Activated CD8-positive, alpha-beta memory T cell treated with anti-CD3 and anti-CD28 coated beads for 36 hours (primary cell): ENCODE measurements at regions not wholly inside any gene's neighbourhood (a gene's known extent, or its start where the extent isn't known, plus 50 kb on each side); places are given as distances from the start of the nearest gene placed in this dataset.
"Not testable (repeated sequence)": the region's sequence is repeated elsewhere in the genome, so short reads cannot be mapped to it uniquely, and the experiment has no call there.

Experiments
- CTCF ChIA-PET: fragments of 350-600 bp; sonication (Branson Sonifier 250); formaldehyde crosslinking; loops from one replicate; lab custom pipeline; 2021; ENCODE audit warnings: antibody characterized with exemption; lab: Charles Lee
- POLR2A ChIA-PET: fragments of 350-600 bp; sonication (Branson Sonifier 250); formaldehyde crosslinking; loops from one replicate; lab custom pipeline; 2021; ENCODE audit warnings: antibody characterized with exemption; lab: Charles Lee

- ChIA-PET CTCF (no interaction called here), POLR2A (no interaction called here)
Measured at GRCh38 chr6:16884526-16884925, 123.3 kb upstream of the ATXN1 start.

- CTCF ChIA-PET: no interaction called here
- POLR2A ChIA-PET: no interaction called here
Measured at GRCh38 chr6:16883414-16883813, 122.2 kb upstream of the ATXN1 start.

- CTCF ChIA-PET: no interaction called here
- POLR2A ChIA-PET: no interaction called here
Measured at GRCh38 chr6:16882230-16882629, 121.0 kb upstream of the ATXN1 start.

- CTCF ChIA-PET, POLR2A ChIA-PET: not testable (repeated sequence)
Measured at GRCh38 chr6:16876852-16877251, 115.6 kb upstream of the ATXN1 start.

- CTCF ChIA-PET: no interaction called here
- POLR2A ChIA-PET: interaction anchor here (0.6 kb wide), 1 partner anchor 210 kb away, joined by 4 read pairs; no protein-coding TSS in a partner anchor
Measured at GRCh38 chr6:16876201-16876600, 114.9 kb upstream of the ATXN1 start.

GRCh38 chr6:16873698-16874097 is 112.4 kb upstream of the ATXN1 start:
- POLR2A ChIA-PET: no interaction called here
- CTCF ChIA-PET: no interaction called here

- CTCF ChIA-PET: no interaction called here
- POLR2A ChIA-PET: no interaction called here
Measured at GRCh38 chr6:16872543-16873235, 111.4 kb upstream of the ATXN1 start.

GRCh38 chr6:16871047-16871446 is 109.8 kb upstream of the ATXN1 start:
- ChIA-PET CTCF (no interaction called here), POLR2A (no interaction called here)

GRCh38 chr6:16868968-16869367 is 107.7 kb upstream of the ATXN1 start:
- ChIA-PET CTCF (interaction anchor here (0.7 kb wide), 1 partner anchor 184 kb away, joined by 3 read pairs; no protein-coding TSS in a partner anchor), POLR2A (no interaction called here)

- POLR2A ChIA-PET: no interaction called here
- CTCF ChIA-PET: no interaction called here
Measured at GRCh38 chr6:16857969-16858592, 96.8 kb upstream of the ATXN1 start.

- ChIA-PET CTCF (no interaction called here), POLR2A (no interaction called here)
Measured at GRCh38 chr6:16855460-16855859, 94.2 kb upstream of the ATXN1 start.

- CTCF ChIA-PET: no interaction called here
- POLR2A ChIA-PET: no interaction called here
Measured at GRCh38 chr6:16854986-16855385, 93.7 kb upstream of the ATXN1 start.

GRCh38 chr6:16852671-16853070 is 91.4 kb upstream of the ATXN1 start:
- CTCF ChIA-PET: no interaction called here
- POLR2A ChIA-PET: no interaction called here

- POLR2A ChIA-PET: no interaction called here
- CTCF ChIA-PET: no interaction called here
Measured at GRCh38 chr6:16851758-16852157, 90.5 kb upstream of the ATXN1 start.

- POLR2A ChIA-PET: no interaction called here
- CTCF ChIA-PET: interaction anchor here (0.9 kb wide), 1 partner anchor 71 kb away, joined by 3 read pairs; no protein-coding TSS in a partner anchor
Measured at GRCh38 chr6:16851044-16851540, 89.8 kb upstream of the ATXN1 start.

GRCh38 chr6:16850681-16851026 is 89.4 kb upstream of the ATXN1 start:
- ChIA-PET POLR2A (no interaction called here), CTCF (interaction anchor here (0.9 kb wide), 1 partner anchor 71 kb away, joined by 3 read pairs; no protein-coding TSS in a partner anchor)

GRCh38 chr6:16849988-16850680 is 88.9 kb upstream of the ATXN1 start:
- CTCF ChIA-PET: interaction anchor here (0.9 kb wide), 1 partner anchor 72 kb away, joined by 3 read pairs; no protein-coding TSS in a partner anchor
- POLR2A ChIA-PET: no interaction called here

- CTCF ChIA-PET: no interaction called here
- POLR2A ChIA-PET: no interaction called here
Measured at GRCh38 chr6:16849280-16849987, 88.2 kb upstream of the ATXN1 start.

- ChIA-PET CTCF (no interaction called here), POLR2A (no interaction called here)
Measured at GRCh38 chr6:16846399-16846778, 85.1 kb upstream of the ATXN1 start.

GRCh38 chr6:16844183-16844582 is 82.9 kb upstream of the ATXN1 start:
- ChIA-PET POLR2A (no interaction called here), CTCF (no interaction called here)
